HUDEP-2 (cell line): ENCODE measurements at regions not wholly inside any gene's neighbourhood (a gene's known extent, or its start where the extent isn't known, plus 50 kb on each side); places are given as distances from the start of the nearest gene placed in this dataset.

ENCODE experiments used
- DNase-seq, 76 experiments: peaks; one replicate each; lab custom pipeline; 2025; ENCODE audit not compliant: unreplicated experiment in 76 of 76; lab: John Stamatoyannopoulos, UW

- no peak for DNase-seq
Measured at GRCh38 chr16:48850097-48850770, 240.3 kb upstream of the N4BP1 start.

DNA sequence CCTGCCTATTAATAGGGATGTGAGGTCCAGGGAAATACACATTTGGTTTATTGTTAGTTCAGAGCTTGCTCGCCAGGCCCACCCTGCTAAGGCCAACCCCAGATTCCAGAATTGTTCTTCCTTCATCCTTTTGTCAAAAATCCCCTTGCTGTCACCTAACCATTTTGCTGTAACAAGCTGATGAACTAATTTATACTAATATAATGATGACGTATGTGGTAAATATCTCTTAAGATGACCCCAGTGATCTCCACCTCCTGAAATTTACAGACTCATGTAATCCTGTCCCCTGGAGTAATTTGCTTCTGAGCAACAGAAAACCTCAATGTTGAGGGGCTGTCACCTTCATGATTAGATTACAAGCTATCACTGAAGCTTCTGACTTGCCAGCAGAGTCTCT lies 236.3 kb upstream of the N4BP1 start:
- DNase-seq = no peak

- DNase-seq = no peak
Measured at GRCh38 chr16:48845261-48845660, 235.3 kb upstream of the N4BP1 start.

DNA sequence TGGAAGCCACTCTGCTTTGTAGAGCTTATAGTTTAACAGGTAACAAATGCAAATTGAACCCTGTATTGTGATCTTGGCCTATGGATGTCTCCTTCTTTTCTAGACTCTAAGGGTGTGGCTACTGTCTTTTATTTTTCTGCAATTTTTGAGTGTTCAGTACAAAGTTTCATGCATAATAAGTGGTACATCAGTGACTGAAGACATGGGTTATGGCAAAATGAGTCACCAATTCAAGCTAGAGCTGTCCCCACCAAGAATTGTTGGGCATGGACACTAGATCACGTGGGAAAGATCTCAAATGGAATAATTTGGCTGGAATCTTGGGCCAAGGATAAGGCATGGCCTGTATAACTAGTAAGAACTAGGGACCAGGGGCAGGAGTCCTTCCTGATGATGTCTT lies 228.4 kb upstream of the N4BP1 start:
- DNase-seq = no peak

DNA sequence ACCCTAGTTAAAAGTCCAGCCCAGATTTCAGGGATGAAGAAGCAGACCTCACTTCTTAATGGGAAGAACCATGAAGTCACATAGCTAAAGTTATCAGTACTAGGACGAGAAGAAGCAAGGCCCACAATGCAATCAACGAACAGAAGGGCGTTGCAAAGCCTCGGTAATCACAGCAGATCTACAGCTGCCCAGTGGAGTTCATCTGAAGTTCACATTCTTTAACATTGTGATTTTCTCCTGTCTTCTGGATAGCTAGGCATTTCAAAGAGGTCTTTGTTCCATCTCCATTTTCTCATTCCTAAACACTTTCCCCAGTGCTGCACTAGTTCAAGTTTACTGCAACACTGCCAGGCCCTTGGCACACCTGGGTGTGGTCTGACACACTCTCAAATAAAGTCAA lies 226.7 kb upstream of the N4BP1 start:
- DNase-seq = no peak

GRCh38 chr16:48836067-48836466 lies 226.1 kb upstream of the N4BP1 start:
- DNase-seq = no peak

GRCh38 chr16:48834576-48834975 lies 224.6 kb upstream of the N4BP1 start:
- no peak for DNase-seq

- no peak for DNase-seq
Measured at GRCh38 chr16:48833461-48833860, 223.5 kb upstream of the N4BP1 start.

GRCh38 chr16:48831076-48831722 lies 221.2 kb upstream of the N4BP1 start:
- DNase-seq = peak in 2 of 76 experiments; percentile 1 to 16

DNA sequence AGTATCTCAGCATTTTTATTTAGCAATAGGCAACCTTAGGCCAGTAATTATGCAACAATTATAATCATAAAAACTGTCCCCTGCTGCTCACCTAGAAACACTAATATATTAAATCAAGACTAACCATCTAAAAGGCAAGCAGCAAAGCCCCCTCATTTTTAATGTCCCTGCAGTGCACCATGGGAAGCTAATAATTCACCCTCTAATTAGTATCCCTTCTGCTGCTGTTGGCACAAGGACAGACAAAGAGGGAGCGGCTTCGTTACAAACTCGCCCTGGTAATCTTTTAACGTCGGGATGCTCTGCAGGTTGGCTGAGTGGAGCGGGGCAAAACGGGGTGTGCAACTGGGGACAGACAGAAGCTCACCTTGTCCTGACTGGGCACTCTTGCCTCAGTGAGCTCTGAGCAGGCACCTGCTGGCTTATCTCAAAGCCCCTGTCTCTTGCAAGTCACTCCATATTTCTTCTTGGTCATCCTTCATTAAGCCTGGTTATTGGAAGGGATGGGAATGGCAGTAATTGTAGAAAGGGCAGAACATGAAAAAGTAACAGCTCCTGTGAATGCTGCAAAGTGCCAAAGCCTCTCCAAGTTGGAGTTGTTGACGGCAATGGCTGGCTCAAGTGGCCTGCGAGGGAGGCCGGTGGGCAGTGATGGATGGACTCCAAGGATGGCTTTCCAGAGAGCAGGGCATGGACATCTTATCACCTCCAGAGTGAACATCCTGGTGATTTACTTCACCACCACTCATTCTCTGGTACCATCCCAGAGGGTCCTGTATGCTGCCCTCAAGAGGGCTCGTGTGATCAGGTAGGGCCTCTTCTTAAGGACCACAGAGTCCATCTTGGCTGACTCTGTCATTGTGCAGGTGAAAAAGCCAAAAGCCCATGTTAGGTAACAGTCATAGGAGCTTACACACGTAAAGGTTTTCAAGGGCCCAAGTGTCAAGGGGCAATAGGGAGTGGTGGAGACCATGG lies 219.6 kb upstream of the N4BP1 start:
- no peak for DNase-seq

- no peak for DNase-seq
Measured at GRCh38 chr16:48824271-48824670, 214.3 kb upstream of the N4BP1 start.

DNA sequence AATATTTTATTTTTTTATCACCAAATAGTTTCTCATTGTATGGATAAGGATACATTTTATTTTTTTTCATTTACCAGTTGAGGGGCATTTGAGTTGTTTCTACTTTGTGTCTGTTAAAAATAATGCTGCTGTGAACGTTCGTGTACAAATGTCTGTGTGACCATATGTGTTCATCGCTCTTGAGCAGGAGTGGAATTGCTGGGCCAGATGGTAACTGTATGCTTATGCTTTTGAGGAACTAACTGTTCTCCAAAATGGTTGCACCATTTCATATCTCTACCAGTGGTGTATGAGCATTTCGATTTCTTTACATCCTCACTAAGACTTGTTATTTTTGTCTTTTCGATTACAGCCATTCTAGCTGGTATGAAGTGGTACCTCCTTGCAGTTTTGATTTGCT lies 212.5 kb upstream of the N4BP1 start:
- DNase-seq = no peak

DNA sequence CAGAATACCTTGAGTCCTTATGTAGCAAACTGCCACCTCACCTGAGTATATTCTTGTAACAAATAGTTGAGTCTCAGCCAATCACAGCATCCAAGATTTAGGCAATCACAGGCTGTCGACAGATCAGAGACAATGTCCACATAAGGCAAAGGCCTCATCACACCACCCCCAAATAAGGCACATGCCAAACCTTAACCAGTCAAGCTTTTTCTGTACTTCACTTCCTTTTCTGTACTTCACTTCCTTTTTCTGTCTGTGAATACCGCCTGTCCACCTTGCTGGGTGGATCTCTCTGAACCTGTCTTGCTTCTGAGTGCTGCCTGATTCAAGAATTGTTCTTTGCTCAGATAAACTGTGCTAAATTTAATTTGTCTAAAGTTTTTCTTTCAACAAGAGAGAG lies 210.4 kb upstream of the N4BP1 start:
- DNase-seq = no peak

GRCh38 chr16:48818257-48818656 lies 208.3 kb upstream of the N4BP1 start:
- DNase-seq = no peak

DNA sequence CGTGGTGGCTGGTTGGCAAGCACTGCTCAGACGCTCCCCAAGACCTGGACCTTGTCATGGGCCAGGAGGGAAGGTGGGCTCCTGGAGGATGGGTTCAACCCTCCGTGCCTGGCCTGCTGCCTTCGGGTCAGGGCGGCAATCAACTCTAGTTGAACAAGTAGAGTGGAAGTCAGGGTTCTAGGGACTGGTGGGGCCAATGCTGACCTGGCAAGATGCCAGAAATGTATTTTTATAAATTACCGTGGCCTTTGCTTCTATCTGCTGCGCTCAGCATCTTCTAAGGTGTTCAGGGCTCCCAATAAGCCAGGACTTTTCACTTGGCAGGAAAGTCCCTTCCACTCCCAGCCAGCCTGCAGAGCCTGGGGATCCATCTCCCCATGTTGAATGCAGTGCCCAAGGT lies 207.1 kb upstream of the N4BP1 start:
- no peak for DNase-seq

- DNase-seq = no peak
Measured at GRCh38 chr16:48816393-48816792, 206.4 kb upstream of the N4BP1 start.

DNA sequence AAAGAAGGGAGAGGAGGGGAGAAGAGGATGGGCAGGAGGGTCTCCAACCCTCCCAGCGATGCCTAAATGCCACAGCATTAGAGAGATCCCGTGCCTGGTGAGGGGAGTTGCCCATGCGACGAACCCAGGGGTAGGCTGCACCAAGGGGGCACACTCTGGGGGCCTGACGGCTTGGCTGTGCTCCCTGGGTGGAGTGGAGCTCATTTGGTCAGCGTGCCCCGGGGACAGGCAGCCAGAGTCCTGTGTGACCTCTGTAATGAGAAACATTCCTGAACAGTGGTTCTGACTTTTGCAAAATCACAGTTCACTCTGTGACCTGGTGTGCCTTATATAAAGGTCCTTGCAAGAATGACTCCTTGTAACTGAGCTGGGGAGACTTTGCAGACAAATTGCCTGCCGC lies 205.0 kb upstream of the N4BP1 start:
- DNase-seq = no peak

DNA sequence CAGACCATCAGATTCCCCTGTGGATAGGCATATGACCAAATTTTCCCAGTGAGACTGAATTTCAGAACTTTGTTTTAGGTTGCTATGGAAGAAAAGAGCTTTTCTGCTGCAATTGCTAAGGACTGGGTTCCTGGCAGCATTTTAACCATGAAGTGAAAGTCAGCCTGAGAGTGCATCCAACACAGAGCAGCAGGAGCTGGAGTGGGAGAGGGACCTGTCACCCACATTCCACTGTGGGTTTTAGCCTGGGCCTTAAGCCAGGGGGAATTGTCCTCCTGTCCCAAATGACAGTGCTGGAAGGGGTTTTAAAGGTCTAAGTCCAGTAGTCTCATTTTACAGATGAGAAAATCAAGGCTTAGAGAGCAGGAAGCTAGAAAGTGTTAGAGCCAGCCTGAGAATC lies 203.5 kb upstream of the N4BP1 start:
- DNase-seq = no peak

DNA sequence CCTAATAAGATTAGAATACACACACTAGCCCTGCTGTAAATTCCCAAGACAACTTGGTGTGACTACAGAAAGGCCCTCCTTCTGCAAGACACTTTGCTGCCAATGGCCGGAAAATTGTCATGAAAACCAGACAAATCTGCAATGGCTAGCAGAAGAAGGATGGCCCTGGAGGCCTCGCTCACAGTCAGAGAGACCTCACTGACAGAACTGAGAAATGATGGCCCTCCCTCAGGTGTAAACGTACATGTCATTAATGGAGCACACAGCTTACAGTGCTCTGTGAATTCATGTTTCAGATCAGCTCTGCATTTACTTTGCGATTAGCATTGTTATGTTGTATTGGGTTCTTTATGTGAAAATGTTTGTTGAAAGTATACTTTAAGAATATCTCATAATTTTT lies 202.9 kb upstream of the N4BP1 start:
- DNase-seq = no peak

- DNase-seq = no peak
Measured at GRCh38 chr16:48811478-48811877, 201.5 kb upstream of the N4BP1 start.

- no peak for DNase-seq
Measured at GRCh38 chr16:48810803-48811453, 200.9 kb upstream of the N4BP1 start.
